CD14-positive monocyte (primary cell): ENCODE measurements at regions not wholly inside any gene's neighbourhood (a gene's known extent, or its start where the extent isn't known, plus 50 kb on each side); places are given as distances from the start of the nearest gene placed in this dataset.

Experiments
- DNase-seq, 3 donors: peaks; one replicate each; pipeline ENCODE4 v3.0.0-alpha.2; 2011 to 2022
- H2AFZ ChIP-seq: 2 replicates; pipeline ENCODE4 v1.6.0; 2012; ENCODE audit warnings: mild to moderate bottlenecking, low read depth, low read length, inconsistent platforms; ENCODE audit not compliant: insufficient read depth, poor library complexity, severe bottlenecking
- H3K27ac ChIP-seq, 2 donors: 1 replicate in 1 of 2; 2 replicates in 1 of 2; pipeline ENCODE4 v1.5.1; 2012 to 2013; ENCODE audit warnings: low read length in 2 of 2, control low read depth in 1 of 2, inconsistent platforms in 1 of 2, low read depth in 1 of 2, mild to moderate bottlenecking in 1 of 2
- H3K27me3 ChIP-seq, 2 donors: one replicate each; pipeline versions ENCODE4 v1.6.0 to v1.6.1; 2011 to 2013; ENCODE audit warnings: low read length in 2 of 2; ENCODE audit not compliant: control insufficient read depth in 2 of 2, insufficient read depth in 2 of 2
- H3K36me3 ChIP-seq, 2 donors: replicated peaks in 1 of 2; 1 replicate in 1 of 2; 2 replicates in 1 of 2; pipeline versions ENCODE4 v1.5.1 to v1.6.1; 2012 to 2013; ENCODE audit warnings: low read length in 2 of 2, control low read depth in 1 of 2, inconsistent platforms in 1 of 2, mild to moderate bottlenecking in 1 of 2; ENCODE audit not compliant: insufficient read depth in 2 of 2, control insufficient read depth in 1 of 2
- H3K4me1 ChIP-seq, 2 donors: 1 replicate in 1 of 2; 2 replicates in 1 of 2; pipeline versions ENCODE4 v1.5.1 to v1.6.1; 2012 to 2013; ENCODE audit warnings: low read length in 2 of 2, control low read depth in 1 of 2, inconsistent platforms in 1 of 2, mild to moderate bottlenecking in 1 of 2, moderate library complexity in 1 of 2; ENCODE audit not compliant: insufficient read depth in 2 of 2, control insufficient read depth in 1 of 2
- H3K4me2 ChIP-seq: replicated peaks from 2 replicates; pipeline ENCODE3; 2012; ENCODE audit warnings: low read length, moderate library complexity, mild to moderate bottlenecking; ENCODE audit not compliant: poor library complexity, severe bottlenecking; ENCODE audit errors: extremely low read depth
- H3K4me3 ChIP-seq, 3 experiments: fragments of 200-600 bp in 1 of 3; sonication (generic) in 1 of 3; replicated peaks in 1 of 3; 1 replicate in 2 of 3; 2 replicates in 1 of 3; pipeline ENCODE4 v1.5.1; 2011 to 2013; ENCODE audit warnings: low read length in 3 of 3, mild to moderate bottlenecking in 3 of 3, control low read depth in 2 of 3, low read depth in 2 of 3, inconsistent platforms in 1 of 3, moderate library complexity in 1 of 3
- H3K79me2 ChIP-seq: 2 replicates; pipeline ENCODE4 v1.6.0; 2012; ENCODE audit warnings: mild to moderate bottlenecking, control low read depth, inconsistent platforms, low read length, moderate library complexity; ENCODE audit not compliant: insufficient read depth
- H3K9ac ChIP-seq: 2 replicates; pipeline ENCODE4 v1.6.0; 2017; ENCODE audit warnings: low read length, mild to moderate bottlenecking; ENCODE audit not compliant: insufficient read depth, poor library complexity, severe bottlenecking
- H3K9me3 ChIP-seq, 2 donors: replicated peaks in 1 of 2; 1 replicate in 1 of 2; 2 replicates in 1 of 2; pipeline versions ENCODE4 v1.5.1 to v1.6.1; 2012 to 2013; ENCODE audit warnings: low read length in 2 of 2, control low read depth in 1 of 2; ENCODE audit not compliant: control insufficient read depth in 1 of 2, insufficient read depth in 1 of 2
- H4K20me1 ChIP-seq: 2 replicates; pipeline ENCODE4 v1.6.0; 2012; ENCODE audit warnings: mild to moderate bottlenecking, low read length, control low read depth, moderate library complexity; ENCODE audit not compliant: insufficient read depth
- H3K27ac Mint-ChIP-seq, 7 donors: one replicate each; pipeline ENCODE4 v1.8.0; 2020; ENCODE audit warnings: mild to moderate bottlenecking in 7 of 7, mixed read lengths in 7 of 7, moderate library complexity in 6 of 7, inconsistent platforms in 2 of 7
- H3K27me3 Mint-ChIP-seq, 3 donors: one replicate each; pipeline ENCODE4 v1.8.0; 2021 to 2022; ENCODE audit warnings: low read depth in 3 of 3, mild to moderate bottlenecking in 3 of 3, mixed read lengths in 3 of 3, moderate library complexity in 3 of 3, inconsistent platforms in 1 of 3
- H3K36me3 Mint-ChIP-seq, 2 donors: one replicate each; pipeline ENCODE4 v1.8.0; 2020; ENCODE audit warnings: mixed read lengths in 2 of 2, inconsistent platforms in 1 of 2, mild to moderate bottlenecking in 1 of 2
- H3K4me1 Mint-ChIP-seq: one replicate; pipeline ENCODE4 v1.8.0; 2020; ENCODE audit warnings: mild to moderate bottlenecking, mixed read lengths
- H3K4me3 Mint-ChIP-seq, 2 donors: one replicate each; pipeline ENCODE4 v1.8.0; 2020; ENCODE audit warnings: mild to moderate bottlenecking in 2 of 2, mixed read lengths in 2 of 2, moderate library complexity in 1 of 2
- H3K9me3 Mint-ChIP-seq, 7 donors: one replicate each; pipeline ENCODE4 v1.8.0; 2020 to 2022; ENCODE audit warnings: mixed read lengths in 7 of 7, mild to moderate bottlenecking in 6 of 7, moderate library complexity in 6 of 7, inconsistent platforms in 2 of 7
- WGBS: methylation state at CpG from one replicate; pipeline ENCODE4 v1.1.5; 2013; ENCODE audit warnings: missing lambda C conversion rate; ENCODE audit not compliant: insufficient coverage; 5-methylcytosine and 5-hydroxymethylcytosine counted together
- intact Hi-C, 2 donors: fragments of 100-400 bp; cut with micrococcal nuclease; formaldehyde crosslinking; loops; one replicate each; pipeline versions ENCODE4 v1.15.0 to v1.15.1; 2023
- TF ChIP-seq, protein P1 (sequence below): fragments of 200-600 bp; IDR thresholded peaks from one replicate; pipeline ENCODE4 v1.8.0; 2022; ENCODE audit warnings: antibody characterized with exemption, mild to moderate bottlenecking

DNA sequence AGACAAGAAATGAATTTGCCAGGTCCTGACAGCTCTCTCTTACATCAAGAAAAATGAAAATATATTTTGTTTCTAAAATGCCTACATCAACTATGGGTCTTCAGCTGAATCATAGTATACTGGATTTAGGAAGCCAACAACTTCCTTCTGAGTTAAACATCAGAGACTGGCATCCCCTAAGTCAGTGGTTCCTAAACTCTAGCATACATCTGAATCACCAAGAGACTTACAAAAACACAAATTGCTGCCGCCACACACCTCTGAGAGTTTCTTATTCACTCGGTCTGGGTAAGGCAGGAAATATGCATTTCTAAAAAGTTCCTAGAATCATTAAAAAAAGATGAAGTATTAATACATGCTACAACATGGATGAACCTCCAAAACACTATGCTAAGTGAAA lies 60.4 kb upstream of the TMEM252 start:
- H3K79me2 ChIP-seq: no peaks in the 10 kb centered on the region
- no peak overlapping the region for H3K27ac ChIP-seq
- Mint-ChIP-seq H3K4me3 (no peak overlapping the region), H3K36me3 (no peaks in the 10 kb centered on the region), H3K9me3 (no peaks in the 10 kb centered on the region), H3K27me3 (peaks cover 1 to 6% (median 2%) of the 10 kb centered on the region in 3 donors), H3K4me1 (no peaks in the 10 kb centered on the region), H3K27ac (no peak overlapping the region)
- H3K4me3 ChIP-seq: no peak overlapping the region
- H2AFZ ChIP-seq: no peak overlapping the region
- H3K9me3 ChIP-seq: no peaks in the 10 kb centered on the region
- H3K4me1 ChIP-seq: no peaks in the 10 kb centered on the region
- H3K27me3 ChIP-seq: no peaks in the 10 kb centered on the region
- no peaks in the 10 kb centered on the region for H3K36me3 ChIP-seq
- WGBS: no CpG with 5 or more reads among the region's 2 CpGs
- H3K9ac ChIP-seq: no peak overlapping the region
- no peak for DNase-seq
- H3K4me2 ChIP-seq: no peak overlapping the region
- TF ChIP-seq, protein P1, sequence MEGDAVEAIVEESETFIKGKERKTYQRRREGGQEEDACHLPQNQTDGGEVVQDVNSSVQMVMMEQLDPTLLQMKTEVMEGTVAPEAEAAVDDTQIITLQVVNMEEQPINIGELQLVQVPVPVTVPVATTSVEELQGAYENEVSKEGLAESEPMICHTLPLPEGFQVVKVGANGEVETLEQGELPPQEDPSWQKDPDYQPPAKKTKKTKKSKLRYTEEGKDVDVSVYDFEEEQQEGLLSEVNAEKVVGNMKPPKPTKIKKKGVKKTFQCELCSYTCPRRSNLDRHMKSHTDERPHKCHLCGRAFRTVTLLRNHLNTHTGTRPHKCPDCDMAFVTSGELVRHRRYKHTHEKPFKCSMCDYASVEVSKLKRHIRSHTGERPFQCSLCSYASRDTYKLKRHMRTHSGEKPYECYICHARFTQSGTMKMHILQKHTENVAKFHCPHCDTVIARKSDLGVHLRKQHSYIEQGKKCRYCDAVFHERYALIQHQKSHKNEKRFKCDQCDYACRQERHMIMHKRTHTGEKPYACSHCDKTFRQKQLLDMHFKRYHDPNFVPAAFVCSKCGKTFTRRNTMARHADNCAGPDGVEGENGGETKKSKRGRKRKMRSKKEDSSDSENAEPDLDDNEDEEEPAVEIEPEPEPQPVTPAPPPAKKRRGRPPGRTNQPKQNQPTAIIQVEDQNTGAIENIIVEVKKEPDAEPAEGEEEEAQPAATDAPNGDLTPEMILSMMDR: no peak
- intact Hi-C loops: no loop called here
- H4K20me1 ChIP-seq: no peaks in the 10 kb centered on the region

DNA sequence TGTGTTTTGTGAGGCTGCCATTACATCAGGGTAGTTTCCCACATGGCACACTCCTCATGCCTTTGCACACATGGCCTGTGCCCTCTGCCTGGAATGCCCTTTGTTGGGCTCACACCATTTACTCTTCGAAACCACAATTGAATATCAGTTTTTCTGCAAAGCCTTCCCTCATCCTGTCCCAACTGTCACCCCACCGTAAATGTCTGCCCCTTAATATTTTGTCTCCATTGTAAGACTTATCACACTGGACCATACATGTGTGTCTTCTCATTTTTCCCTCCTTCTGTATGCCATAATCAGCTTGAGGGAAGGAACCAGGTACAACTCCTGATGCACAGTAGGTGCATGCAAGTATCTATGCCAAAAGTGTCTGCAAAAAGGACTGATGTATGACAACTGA lies 62.7 kb upstream of the TMEM252 start:
- Histone ChIP-seq H3K36me3 (no peaks in the 10 kb centered on the region), H2AFZ (no peak overlapping the region), H3K4me1 (no peaks in the 10 kb centered on the region), H3K27ac (no peak overlapping the region), H3K79me2 (no peaks in the 10 kb centered on the region), H3K27me3 (no peaks in the 10 kb centered on the region), H3K9me3 (no peaks in the 10 kb centered on the region), H4K20me1 (no peaks in the 10 kb centered on the region), H3K4me2 (no peak overlapping the region), H3K9ac (no peak overlapping the region), H3K4me3 (no peak overlapping the region)
- Mint-ChIP-seq H3K9me3 (no peaks in the 10 kb centered on the region), H3K36me3 (no peaks in the 10 kb centered on the region), H3K27ac (no peak overlapping the region), H3K27me3 (peaks cover 2 to 5% (median 3%) of the 10 kb centered on the region in 3 donors), H3K4me3 (no peak overlapping the region), H3K4me1 (no peaks in the 10 kb centered on the region)
- no peak for DNase-seq
- TF ChIP-seq, protein P1: no peak
- WGBS: 81% methylated on average over 2 of the region's 2 CpGs
- intact Hi-C loops: no loop called here
